ENCODE measurements at regions not wholly inside any gene's neighbourhood (a gene's known extent, or its start where the extent isn't known, plus 50 kb on each side); places are given as distances from the start of the nearest gene placed in this dataset.

- H3K27me3 ChIP-seq (ENCODE audit: insufficient read depth, low read depth), result no peaks in the 10 kb centered on the region
- no peak overlapping the region for H3K4me2 ChIP-seq
- TF ChIP-seq, protein P1, sequence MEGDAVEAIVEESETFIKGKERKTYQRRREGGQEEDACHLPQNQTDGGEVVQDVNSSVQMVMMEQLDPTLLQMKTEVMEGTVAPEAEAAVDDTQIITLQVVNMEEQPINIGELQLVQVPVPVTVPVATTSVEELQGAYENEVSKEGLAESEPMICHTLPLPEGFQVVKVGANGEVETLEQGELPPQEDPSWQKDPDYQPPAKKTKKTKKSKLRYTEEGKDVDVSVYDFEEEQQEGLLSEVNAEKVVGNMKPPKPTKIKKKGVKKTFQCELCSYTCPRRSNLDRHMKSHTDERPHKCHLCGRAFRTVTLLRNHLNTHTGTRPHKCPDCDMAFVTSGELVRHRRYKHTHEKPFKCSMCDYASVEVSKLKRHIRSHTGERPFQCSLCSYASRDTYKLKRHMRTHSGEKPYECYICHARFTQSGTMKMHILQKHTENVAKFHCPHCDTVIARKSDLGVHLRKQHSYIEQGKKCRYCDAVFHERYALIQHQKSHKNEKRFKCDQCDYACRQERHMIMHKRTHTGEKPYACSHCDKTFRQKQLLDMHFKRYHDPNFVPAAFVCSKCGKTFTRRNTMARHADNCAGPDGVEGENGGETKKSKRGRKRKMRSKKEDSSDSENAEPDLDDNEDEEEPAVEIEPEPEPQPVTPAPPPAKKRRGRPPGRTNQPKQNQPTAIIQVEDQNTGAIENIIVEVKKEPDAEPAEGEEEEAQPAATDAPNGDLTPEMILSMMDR (conservative IDR thresholded peaks at IDR 0.05; ENCODE audit: low read depth, low read length), result no peak
- no peak overlapping the region for H2AFZ ChIP-seq (ENCODE audit: low read depth)
- no peak overlapping the region for H3K9ac ChIP-seq
- H3K27ac ChIP-seq, result no peak overlapping the region
- no peaks in the 10 kb centered on the region for H3K79me2 ChIP-seq (ENCODE audit: insufficient read depth, low read depth)
- no peaks in the 10 kb centered on the region for H3K4me1 ChIP-seq (ENCODE audit: low read depth, poor library complexity, severe bottlenecking)
- no peak overlapping the region for H3K4me3 ChIP-seq (IDR thresholded peaks at IDR 0.05; ENCODE audit: insufficient read depth, low read depth, low read length)
- no peaks in the 10 kb centered on the region for H4K20me1 ChIP-seq (ENCODE audit: insufficient read depth)
- no peaks in the 10 kb centered on the region for H3K36me3 ChIP-seq (ENCODE audit: insufficient read depth)
Observed at GRCh38 chr5:72010430-72010829, 96.8 kb upstream of the MAP1B start.

DNA sequence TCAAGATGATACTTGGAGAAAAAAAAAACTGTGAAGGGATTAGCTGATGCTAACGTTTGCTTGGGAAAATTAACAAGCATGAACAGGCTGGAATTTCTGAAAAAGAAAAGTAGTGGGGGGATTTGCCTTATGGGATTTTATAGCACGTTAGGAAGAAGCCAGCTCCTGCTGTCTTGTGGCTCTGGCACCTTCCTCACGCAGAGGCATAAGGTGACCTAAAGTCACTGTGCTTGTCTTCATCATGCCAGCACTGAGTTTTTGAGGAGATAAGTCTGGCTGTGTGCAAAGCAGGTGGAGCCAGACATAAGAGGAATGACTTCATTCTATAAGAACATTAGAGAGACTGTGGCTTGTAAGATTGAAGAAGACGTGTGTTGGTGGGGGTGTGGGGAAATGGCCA, 94.4 kb upstream of the MAP1B start:
- Histone ChIP-seq H3K9ac (no peak overlapping the region), H3K27me3 (ENCODE audit: insufficient read depth, low read depth) (no peaks in the 10 kb centered on the region), H2AFZ (ENCODE audit: low read depth) (no peak overlapping the region), H3K4me2 (no peak overlapping the region), H3K4me3 (IDR thresholded peaks at IDR 0.05; ENCODE audit: insufficient read depth, low read depth, low read length) (no peak overlapping the region), H4K20me1 (ENCODE audit: insufficient read depth) (no peaks in the 10 kb centered on the region), H3K27ac (no peak overlapping the region), H3K4me1 (ENCODE audit: low read depth, poor library complexity, severe bottlenecking) (no peaks in the 10 kb centered on the region), H3K36me3 (ENCODE audit: insufficient read depth) (no peaks in the 10 kb centered on the region), H3K79me2 (ENCODE audit: insufficient read depth, low read depth) (no peaks in the 10 kb centered on the region)
- TF ChIP-seq, protein P1 (conservative IDR thresholded peaks at IDR 0.05; ENCODE audit: low read depth, low read length), result no peak

DNA sequence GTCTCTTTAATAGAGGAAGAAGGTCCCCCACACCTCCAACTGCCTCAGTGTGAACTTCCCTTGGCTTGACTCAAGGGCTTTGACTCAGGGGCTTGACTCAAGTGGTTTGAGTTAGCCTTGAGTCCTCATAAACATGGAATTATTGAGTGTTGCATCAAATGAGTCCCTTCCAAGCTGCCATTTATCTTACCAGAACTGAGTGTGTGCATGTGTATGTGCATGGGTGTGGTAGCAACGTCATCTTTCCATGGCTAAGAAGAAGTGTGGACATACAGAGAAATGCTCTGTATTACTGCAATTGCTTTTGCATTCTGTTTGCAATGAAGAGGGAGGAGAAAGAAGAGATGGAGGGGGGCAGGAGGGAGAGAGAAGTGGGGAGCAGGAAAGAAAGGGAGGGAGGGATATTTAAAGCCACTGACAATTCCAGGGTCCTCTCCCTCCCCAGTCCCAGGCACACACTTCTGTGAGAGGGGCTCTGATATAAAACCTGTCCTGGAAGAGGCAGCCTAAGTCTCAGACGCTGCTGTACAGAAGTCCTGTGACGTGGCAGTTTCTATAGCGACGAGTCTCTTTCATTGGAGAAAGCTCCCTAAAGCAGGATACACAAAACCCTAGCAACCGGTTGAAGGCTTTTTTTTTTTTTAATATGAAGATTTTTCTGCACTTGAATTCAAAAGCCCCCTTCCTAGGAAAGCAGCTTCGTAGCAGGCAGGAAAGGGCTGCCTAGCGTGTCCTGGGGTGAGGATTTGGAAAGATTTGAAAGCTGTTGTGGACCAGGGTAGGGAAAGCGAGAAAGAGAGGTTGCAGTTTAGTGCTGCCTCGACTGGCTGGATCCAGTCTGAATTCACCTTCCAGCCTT, 93.3 kb upstream of the MAP1B start:
- Histone ChIP-seq H3K9ac (no peak overlapping the region), H3K4me1 (ENCODE audit: low read depth, poor library complexity, severe bottlenecking) (no peaks in the 10 kb centered on the region), H2AFZ (ENCODE audit: low read depth) (no peak overlapping the region), H3K4me3 (IDR thresholded peaks at IDR 0.05; ENCODE audit: insufficient read depth, low read depth, low read length) (no peak overlapping the region), H3K4me2 (no peak overlapping the region), H3K27me3 (ENCODE audit: insufficient read depth, low read depth) (no peaks in the 10 kb centered on the region), H3K36me3 (ENCODE audit: insufficient read depth) (no peaks in the 10 kb centered on the region), H3K79me2 (ENCODE audit: insufficient read depth, low read depth) (no peaks in the 10 kb centered on the region), H3K27ac (no peak overlapping the region), H4K20me1 (ENCODE audit: insufficient read depth) (no peaks in the 10 kb centered on the region)
- TF ChIP-seq, protein P1 (conservative IDR thresholded peaks at IDR 0.05; ENCODE audit: low read depth, low read length), result no peak

DNA sequence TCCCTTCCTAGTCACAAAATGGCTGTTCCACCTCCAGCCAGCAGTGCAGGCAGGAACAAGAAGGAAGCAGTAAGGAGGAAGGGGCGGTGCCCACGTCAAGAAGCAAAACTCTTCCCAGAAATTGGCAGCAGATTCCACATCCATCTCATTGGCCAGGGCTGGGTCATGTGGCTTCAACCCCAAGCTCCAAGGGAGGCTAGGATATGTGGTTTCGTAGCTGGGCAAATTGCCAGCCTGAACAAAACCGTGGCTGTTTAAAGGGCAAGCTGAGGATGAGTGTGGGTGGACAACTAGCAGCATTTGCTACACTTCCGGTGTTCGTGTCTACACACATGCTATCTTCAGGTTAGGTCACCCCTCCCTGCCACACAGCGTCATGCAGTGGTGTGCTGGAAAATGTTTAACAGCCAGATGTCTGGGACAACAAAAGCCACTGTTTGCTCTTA, 92.1 kb upstream of the MAP1B start:
- no peaks in the 10 kb centered on the region for H3K4me1 ChIP-seq (ENCODE audit: low read depth, poor library complexity, severe bottlenecking)
- H3K79me2 ChIP-seq (ENCODE audit: insufficient read depth, low read depth), result no peaks in the 10 kb centered on the region
- no peak overlapping the region for H3K27ac ChIP-seq
- H3K9ac ChIP-seq, result no peak overlapping the region
- no peak overlapping the region for H3K4me2 ChIP-seq
- no peak overlapping the region for H3K4me3 ChIP-seq (IDR thresholded peaks at IDR 0.05; ENCODE audit: insufficient read depth, low read depth, low read length)
- TF ChIP-seq, protein P1 (conservative IDR thresholded peaks at IDR 0.05; ENCODE audit: low read depth, low read length), result no peak
- no peaks in the 10 kb centered on the region for H3K36me3 ChIP-seq (ENCODE audit: insufficient read depth)
- no peaks in the 10 kb centered on the region for H4K20me1 ChIP-seq (ENCODE audit: insufficient read depth)
- H2AFZ ChIP-seq (ENCODE audit: low read depth), result no peak overlapping the region
- H3K27me3 ChIP-seq (ENCODE audit: insufficient read depth, low read depth), result no peaks in the 10 kb centered on the region

All from KMS-11 (cell line).